ENCODE measurements at regions not wholly inside any gene's neighbourhood (a gene's known extent, or its start where the extent isn't known, plus 50 kb on each side); places are given as distances from the start of the nearest gene placed in this dataset.

- TF ChIP-seq, protein P1, sequence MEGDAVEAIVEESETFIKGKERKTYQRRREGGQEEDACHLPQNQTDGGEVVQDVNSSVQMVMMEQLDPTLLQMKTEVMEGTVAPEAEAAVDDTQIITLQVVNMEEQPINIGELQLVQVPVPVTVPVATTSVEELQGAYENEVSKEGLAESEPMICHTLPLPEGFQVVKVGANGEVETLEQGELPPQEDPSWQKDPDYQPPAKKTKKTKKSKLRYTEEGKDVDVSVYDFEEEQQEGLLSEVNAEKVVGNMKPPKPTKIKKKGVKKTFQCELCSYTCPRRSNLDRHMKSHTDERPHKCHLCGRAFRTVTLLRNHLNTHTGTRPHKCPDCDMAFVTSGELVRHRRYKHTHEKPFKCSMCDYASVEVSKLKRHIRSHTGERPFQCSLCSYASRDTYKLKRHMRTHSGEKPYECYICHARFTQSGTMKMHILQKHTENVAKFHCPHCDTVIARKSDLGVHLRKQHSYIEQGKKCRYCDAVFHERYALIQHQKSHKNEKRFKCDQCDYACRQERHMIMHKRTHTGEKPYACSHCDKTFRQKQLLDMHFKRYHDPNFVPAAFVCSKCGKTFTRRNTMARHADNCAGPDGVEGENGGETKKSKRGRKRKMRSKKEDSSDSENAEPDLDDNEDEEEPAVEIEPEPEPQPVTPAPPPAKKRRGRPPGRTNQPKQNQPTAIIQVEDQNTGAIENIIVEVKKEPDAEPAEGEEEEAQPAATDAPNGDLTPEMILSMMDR (conservative IDR thresholded peaks at IDR 0.05 in 1 of 2, IDR thresholded peaks at IDR 0.05 in 1 of 2; ENCODE audit: low read depth in 1 of 2, low read length in 2 of 2) = no peak
- no peak for TF ChIP-seq EZH2 (IDR thresholded peaks at IDR 0.05; ENCODE audit: low read length, missing control alignments)
These were observed 631.8 kb upstream of the KLF12 start for GRCh38 chr13:74765955-74766354.

Measured in fibroblast of lung (primary cell).